WTC11 (cell line): ENCODE measurements at regions not wholly inside any gene's neighbourhood (a gene's known extent, or its start where the extent isn't known, plus 50 kb on each side); places are given as distances from the start of the nearest gene placed in this dataset.

Experiments
- ATAC-seq: fragments of 200-7000 bp; cut with Tn5 transposase; 2 replicates; pipeline ENCODE4 v1.10.0; 2021; ENCODE audit warnings: mild to moderate bottlenecking, moderate library complexity
- CTCF ChIA-PET: fragments of 300-600 bp; sonication (Branson Sonifier 250); formaldehyde crosslinking; loops from one replicate; lab custom pipeline; 2021; ENCODE audit warnings: antibody characterized with exemption; lab: Charles Lee
- POLR2A ChIA-PET: fragments of 350-600 bp; sonication (Branson Sonifier 250); formaldehyde crosslinking; loops from one replicate; lab custom pipeline; 2021; ENCODE audit warnings: antibody characterized with exemption; lab: Charles Lee
- DNase-seq: peaks from one replicate; pipeline ENCODE4 v3.0.0; 2021; ENCODE audit warnings: low spot score
- H3K27ac Mint-ChIP-seq: 2 replicates; pipeline ENCODE4 v1.8.0; 2021; ENCODE audit warnings: mixed read lengths
- H3K27me3 Mint-ChIP-seq: 2 replicates; pipeline ENCODE4 v1.8.0; 2021; ENCODE audit warnings: low read depth, mild to moderate bottlenecking, moderate library complexity, mixed read lengths
- H3K36me3 Mint-ChIP-seq: 2 replicates; pipeline ENCODE4 v1.8.0; 2021; ENCODE audit warnings: mixed read lengths
- H3K4me1 Mint-ChIP-seq: 2 replicates; pipeline ENCODE4 v1.8.0; 2022; ENCODE audit warnings: mixed read lengths
- H3K4me3 Mint-ChIP-seq: 2 replicates; pipeline ENCODE4 v1.8.0; 2021; ENCODE audit warnings: mild to moderate bottlenecking, moderate library complexity, mixed read lengths
- H3K9me3 Mint-ChIP-seq: 2 replicates; pipeline ENCODE4 v1.8.0; 2021; ENCODE audit warnings: mixed read lengths
- CREB1 ChIP-seq: sonication (generic); formaldehyde crosslinking; IDR thresholded peaks from 2 replicates; pipeline ENCODE4 v1.8.0; 2023; ENCODE audit warnings: mild to moderate bottlenecking, missing genetic modification reagents
- ELF4 ChIP-seq: sonication (generic); formaldehyde crosslinking; IDR thresholded peaks from 2 replicates; pipeline ENCODE4 v1.8.1; 2022; ENCODE audit warnings: low read depth, mild to moderate bottlenecking, moderate library complexity, missing genetic modification reagents
- EMX1 ChIP-seq: fragments of 250-450 bp; sonication (Bioruptor Pico); IDR thresholded peaks from 2 replicates; pipeline ENCODE4 v1.8.0; 2021; ENCODE audit warnings: mild to moderate bottlenecking
- FOXP1 ChIP-seq: sonication (generic); formaldehyde crosslinking; IDR thresholded peaks from 2 replicates; pipeline ENCODE4 v1.8.0; 2022; ENCODE audit warnings: missing genetic modification reagents, mild to moderate bottlenecking, moderate library complexity, borderline replicate concordance
- GABPB1 ChIP-seq: sonication (generic); formaldehyde crosslinking; IDR thresholded peaks from 2 replicates; pipeline ENCODE4 v1.8.1; 2023; ENCODE audit warnings: mild to moderate bottlenecking, missing genetic modification reagents
- HMGA2 ChIP-seq: fragments of 250-450 bp; sonication (Bioruptor Pico); IDR thresholded peaks from 2 replicates; pipeline ENCODE4 v1.4.0; 2021; ENCODE audit warnings: mild to moderate bottlenecking, moderate library complexity
- MAX ChIP-seq: sonication (generic); formaldehyde crosslinking; IDR thresholded peaks from 2 replicates; pipeline ENCODE4 v1.8.0; 2022; ENCODE audit warnings: mild to moderate bottlenecking, missing genetic modification reagents
- OVOL2 ChIP-seq: fragments of 250-450 bp; sonication (Bioruptor Pico); IDR thresholded peaks from 2 replicates; pipeline ENCODE4 v1.9.0; 2021; ENCODE audit warnings: mild to moderate bottlenecking, borderline replicate concordance
- PRDM15 ChIP-seq: sonication (generic); formaldehyde crosslinking; IDR thresholded peaks from 2 replicates; pipeline ENCODE4 v1.8.0; 2022; ENCODE audit warnings: missing genetic modification reagents
- PRRX2 ChIP-seq: fragments of 250-450 bp; sonication (Bioruptor Pico); IDR thresholded peaks from 2 replicates; pipeline ENCODE4 v1.8.0; 2021; ENCODE audit warnings: mild to moderate bottlenecking
- SMAD4 ChIP-seq: sonication (generic); formaldehyde crosslinking; IDR thresholded peaks from 2 replicates; pipeline ENCODE4 v1.8.0; 2022; ENCODE audit warnings: mild to moderate bottlenecking, missing genetic modification reagents
- TP53 ChIP-seq: sonication (generic); formaldehyde crosslinking; IDR thresholded peaks from 2 replicates; pipeline ENCODE4 v1.8.1; 2023; ENCODE audit warnings: mild to moderate bottlenecking, missing genetic modification reagents
- ZBTB21 ChIP-seq: sonication (generic); formaldehyde crosslinking; IDR thresholded peaks from 2 replicates; pipeline ENCODE4 v1.8.1; 2023; ENCODE audit warnings: mild to moderate bottlenecking, missing genetic modification reagents, borderline replicate concordance
- ZBTB43 ChIP-seq: sonication (generic); formaldehyde crosslinking; IDR thresholded peaks from 2 replicates; pipeline ENCODE4 v1.8.1; 2023; ENCODE audit warnings: mild to moderate bottlenecking, missing genetic modification reagents
- ZNF532 ChIP-seq: fragments of 250-450 bp; sonication (Bioruptor Pico); IDR thresholded peaks from 2 replicates; pipeline ENCODE4 v1.9.0; 2021; ENCODE audit warnings: mild to moderate bottlenecking, borderline replicate concordance
- TF ChIP-seq, protein P1 (sequence below): sonication (generic); formaldehyde crosslinking; IDR thresholded peaks from 2 replicates; pipeline ENCODE4 v1.8.1; 2023; ENCODE audit warnings: mild to moderate bottlenecking, missing genetic modification reagents, moderate library complexity
- TF ChIP-seq, protein P2 (sequence below): fragments of 250-450 bp; sonication (Bioruptor Pico); IDR thresholded peaks from 2 replicates; pipeline ENCODE4 v1.9.0; 2021; ENCODE audit warnings: mild to moderate bottlenecking
- TF ChIP-seq, protein P3 (sequence below): sonication (generic); formaldehyde crosslinking; conservative IDR thresholded peaks from 2 replicates; pipeline ENCODE4 v1.8.1; 2022; ENCODE audit warnings: mild to moderate bottlenecking, missing genetic modification reagents

GRCh38 chr2:18273205-18273604 is 287.2 kb downstream of the RDH14 start:
- CTCF ChIA-PET = no interaction called here
- H3K27me3 Mint-ChIP-seq = no peaks in the 10 kb centered on the region
- 0 out of 2 replicates have a peak, but pooled peaks cover 2% of the 10 kb centered on the region for H3K4me1 Mint-ChIP-seq
- ATAC-seq = no peak
- H3K4me3 Mint-ChIP-seq = no peak overlapping the region
- POLR2A ChIA-PET = no interaction called here
- H3K27ac Mint-ChIP-seq = no peak overlapping the region
- TF ChIP-seq, protein P1, sequence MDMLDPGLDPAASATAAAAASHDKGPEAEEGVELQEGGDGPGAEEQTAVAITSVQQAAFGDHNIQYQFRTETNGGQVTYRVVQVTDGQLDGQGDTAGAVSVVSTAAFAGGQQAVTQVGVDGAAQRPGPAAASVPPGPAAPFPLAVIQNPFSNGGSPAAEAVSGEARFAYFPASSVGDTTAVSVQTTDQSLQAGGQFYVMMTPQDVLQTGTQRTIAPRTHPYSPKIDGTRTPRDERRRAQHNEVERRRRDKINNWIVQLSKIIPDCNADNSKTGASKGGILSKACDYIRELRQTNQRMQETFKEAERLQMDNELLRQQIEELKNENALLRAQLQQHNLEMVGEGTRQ = no peak
- no peak for TF ChIP-seq FOXP1
- TF ChIP-seq HMGA2 = no peak
- TF ChIP-seq ELF4 (CRISPR knock-in tag) = no peak
- TF ChIP-seq, protein P2, sequence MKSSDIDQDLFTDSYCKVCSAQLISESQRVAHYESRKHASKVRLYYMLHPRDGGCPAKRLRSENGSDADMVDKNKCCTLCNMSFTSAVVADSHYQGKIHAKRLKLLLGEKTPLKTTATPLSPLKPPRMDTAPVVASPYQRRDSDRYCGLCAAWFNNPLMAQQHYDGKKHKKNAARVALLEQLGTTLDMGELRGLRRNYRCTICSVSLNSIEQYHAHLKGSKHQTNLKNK (CRISPR knock-in tag) = no peak
- no peak for TF ChIP-seq OVOL2
- TF ChIP-seq, protein P3, sequence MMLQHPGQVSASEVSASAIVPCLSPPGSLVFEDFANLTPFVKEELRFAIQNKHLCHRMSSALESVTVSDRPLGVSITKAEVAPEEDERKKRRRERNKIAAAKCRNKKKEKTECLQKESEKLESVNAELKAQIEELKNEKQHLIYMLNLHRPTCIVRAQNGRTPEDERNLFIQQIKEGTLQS (CRISPR knock-in tag) = no peak
- no peak for TF ChIP-seq ZBTB21 (CRISPR knock-in tag)
- TF ChIP-seq SMAD4 = no peak
- no peak for TF ChIP-seq TP53 (CRISPR knock-in tag)
- TF ChIP-seq ZBTB43 = no peak
- no peak for TF ChIP-seq MAX (CRISPR knock-in tag)
- TF ChIP-seq EMX1 = no peak
- TF ChIP-seq ZNF532 (CRISPR knock-in tag) = no peak
- no peak for TF ChIP-seq GABPB1 (CRISPR knock-in tag)
- TF ChIP-seq PRDM15 (CRISPR knock-in tag) = no peak
- no peak for TF ChIP-seq CREB1 (CRISPR knock-in tag)
- no peak for TF ChIP-seq PRRX2
- no peak for DNase-seq
- H3K36me3 Mint-ChIP-seq = 0 out of 2 replicates have a peak, but pooled peaks cover 3% of the 10 kb centered on the region
- peaks cover 19% of the 10 kb centered on the region for H3K9me3 Mint-ChIP-seq
